ENCODE measurements at regions not wholly inside any gene's neighbourhood (a gene's known extent, or its start where the extent isn't known, plus 50 kb on each side); places are given as distances from the start of the nearest gene placed in this dataset.

GRCh38 chr1:211183747-211184313 is 49.9 kb upstream of the KCNH1 start:
- FAIRE-seq (peak; percentile 90), DNase-seq (ENCODE audit: insufficient read length, low spot score) (no peak)
- TF ChIP-seq CTCF (IDR thresholded peaks at IDR 0.05; ENCODE audit: insufficient read depth, missing control alignments) = no peak
